Breast epithelium (tissue), 3 donors: ENCODE measurements at regions not wholly inside any gene's neighbourhood (a gene's known extent, or its start where the extent isn't known, plus 50 kb on each side); places are given as distances from the start of the nearest gene placed in this dataset.

Experiments used
- CTCF ChIP-seq, 3 donors: fragments of 450-650 bp; IDR thresholded peaks; one replicate each; pipeline ENCODE4 v1.5.1; 2016 to 2017; ENCODE audit warnings: antibody characterized with exemption in 3 of 3, mild to moderate bottlenecking in 3 of 3, moderate library complexity in 3 of 3
- POLR2A ChIP-seq: fragments of 450-650 bp; IDR thresholded peaks from one replicate; pipeline ENCODE4 v1.6.1; 2016; ENCODE audit warnings: antibody characterized with exemption, mild to moderate bottlenecking, moderate library complexity

GRCh38 chr9:24073666-24074065 is 247.6 kb upstream of the ELAVL2 start:
- no peak for TF ChIP-seq CTCF (IDR thresholded peaks at IDR 0.05)
- no peak for TF ChIP-seq POLR2A
